Activated CD8-positive, alpha-beta memory T cell treated with anti-CD3 and anti-CD28 coated beads for 1 hour (primary cell): ENCODE measurements at regions not wholly inside any gene's neighbourhood (a gene's known extent, or its start where the extent isn't known, plus 50 kb on each side); places are given as distances from the start of the nearest gene placed in this dataset.
"Not testable (repeated sequence)": the region's sequence is repeated elsewhere in the genome, so short reads cannot be mapped to it uniquely, and the experiment has no call there.

Experiments
- DNase-seq, 2 donors: peaks; one replicate each; pipeline ENCODE4 v3.0.0-alpha.2; 2020; ENCODE audit warnings: low read depth in 1 of 2; ENCODE audit errors: extremely low read depth in 1 of 2

DNA sequence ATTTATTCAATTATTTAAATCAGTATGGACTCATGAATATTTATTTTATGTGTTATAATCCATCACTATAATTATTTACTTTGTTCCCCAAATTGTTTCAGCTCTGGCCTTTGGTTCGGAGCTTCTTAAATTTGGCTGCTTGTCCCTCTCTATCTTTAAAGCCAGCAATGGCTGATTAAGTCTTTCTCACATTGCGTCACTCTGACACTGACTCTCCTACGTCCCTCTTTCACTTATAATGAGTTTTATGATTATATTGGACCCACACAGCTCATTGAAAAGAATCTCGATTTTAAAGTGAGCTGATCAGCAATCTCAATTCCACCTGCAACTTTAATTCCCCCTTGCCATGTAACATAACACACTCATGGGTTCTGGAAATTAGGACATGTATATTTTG lies 185.2 kb upstream of the SLC39A10 start:
- DNase-seq: no peak

DNA sequence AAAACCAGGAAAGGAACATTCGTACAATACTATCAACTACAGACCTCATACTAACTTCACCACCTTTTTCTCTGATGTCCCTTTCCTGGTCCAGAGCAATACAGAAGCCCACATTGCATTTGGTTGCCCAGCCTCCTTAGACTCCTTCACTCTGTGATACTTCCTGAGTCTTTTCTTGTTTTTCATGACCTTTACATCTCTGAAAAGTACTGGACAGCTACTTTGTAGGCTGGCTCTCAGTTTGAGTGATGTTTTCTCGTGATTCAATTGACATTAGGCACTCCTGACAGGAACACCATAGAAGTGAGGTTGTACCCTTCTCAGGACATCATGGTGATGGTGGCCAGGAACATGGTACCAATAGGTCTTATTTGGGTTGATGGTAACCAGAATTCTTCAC lies 185.9 kb upstream of the SLC39A10 start:
- no peak for DNase-seq

DNA sequence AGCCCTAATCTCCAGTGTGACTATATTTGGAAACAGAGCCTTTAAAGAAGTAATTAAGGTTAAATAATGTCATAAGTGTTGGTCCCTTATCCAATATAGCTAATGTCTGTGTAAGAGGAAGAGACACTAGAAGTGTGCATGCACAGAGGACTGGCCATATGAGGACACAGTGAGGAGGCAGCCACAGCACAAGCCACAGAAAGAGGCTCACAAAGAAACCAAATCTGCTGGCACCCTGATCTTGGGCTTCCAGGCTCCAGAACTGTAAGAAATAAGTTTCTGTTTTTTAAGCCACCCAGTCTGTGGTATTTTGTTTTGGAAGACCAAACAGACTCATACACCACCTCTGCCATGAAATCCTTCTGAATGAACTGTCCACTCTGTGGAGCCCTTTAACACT lies 186.4 kb upstream of the SLC39A10 start:
- no peak for DNase-seq

DNA sequence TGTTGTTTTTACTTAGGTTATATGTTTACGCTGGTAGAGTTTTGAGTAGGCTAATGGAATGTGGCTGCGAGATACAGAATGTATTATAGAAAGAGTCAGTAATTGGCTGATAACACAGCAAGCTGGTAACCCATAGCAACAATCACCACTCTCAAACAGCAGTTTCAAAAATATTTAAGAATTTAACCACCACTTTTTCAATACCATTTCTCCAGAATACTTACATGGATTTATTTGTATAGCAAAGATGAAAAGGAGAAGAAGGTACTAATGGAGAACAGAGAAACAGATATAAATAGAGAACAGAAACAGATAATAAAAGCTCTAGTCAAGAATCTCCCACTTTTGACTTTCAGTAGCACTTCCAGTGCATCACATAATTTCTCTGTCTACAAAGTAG lies 188.3 kb upstream of the SLC39A10 start:
- no peak for DNase-seq

DNA sequence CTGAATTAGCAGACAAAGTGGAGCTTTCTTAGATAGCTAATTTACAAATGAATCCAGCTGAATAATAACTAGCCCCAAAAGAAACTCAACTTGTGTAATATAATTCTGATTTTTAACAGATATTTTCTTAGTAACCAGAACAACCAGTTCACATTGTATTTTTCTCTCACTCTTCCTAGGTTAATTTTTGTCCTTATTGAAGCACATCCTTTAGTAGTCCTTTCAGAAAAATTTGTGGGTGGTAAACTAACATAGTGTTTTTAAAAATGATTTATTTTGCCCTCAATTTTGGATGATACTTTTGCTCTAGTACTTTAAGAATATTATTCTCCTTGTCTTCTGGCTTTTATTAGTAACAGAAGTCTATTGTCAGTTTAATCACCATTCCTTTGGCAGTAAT lies 190.6 kb upstream of the SLC39A10 start:
- DNase-seq: no peak

DNA sequence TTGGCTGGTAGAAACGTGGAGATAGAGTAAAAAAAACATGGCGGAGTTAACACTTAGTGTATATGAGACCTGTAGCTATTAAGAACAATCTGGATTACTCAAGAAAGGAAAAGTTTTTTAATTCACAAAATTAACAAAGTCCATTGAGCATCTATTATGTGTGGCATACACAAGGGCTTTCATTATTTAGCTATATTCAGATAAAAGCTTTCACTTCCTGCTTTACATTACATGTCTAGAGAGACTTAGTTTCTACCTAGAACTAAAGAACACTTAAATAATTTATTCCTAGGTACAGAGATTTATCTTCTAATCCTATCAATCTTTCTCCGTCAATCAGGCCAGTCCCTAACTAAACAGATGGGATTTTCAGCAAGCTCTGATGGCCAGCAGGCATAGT lies 196.0 kb upstream of the SLC39A10 start:
- no peak for DNase-seq

DNA sequence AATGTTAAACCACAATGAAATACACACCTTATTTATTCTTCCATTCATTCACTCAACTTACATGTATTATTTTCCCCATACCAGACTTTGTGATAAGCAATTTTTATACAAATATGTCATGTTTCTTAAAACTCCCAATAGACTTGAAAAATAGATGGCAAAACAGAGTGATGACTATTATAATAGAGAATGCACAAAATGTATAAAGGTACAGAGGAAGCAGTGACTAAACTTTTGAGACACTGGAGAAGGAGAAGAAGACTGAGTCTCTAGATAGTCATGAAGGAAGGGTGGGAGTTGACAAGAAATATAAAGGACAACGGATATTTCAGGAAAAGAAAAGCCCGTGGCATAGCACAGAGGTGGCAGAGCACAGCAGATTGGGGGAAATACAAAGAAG lies 198.1 kb upstream of the SLC39A10 start:
- DNase-seq: no peak

DNA sequence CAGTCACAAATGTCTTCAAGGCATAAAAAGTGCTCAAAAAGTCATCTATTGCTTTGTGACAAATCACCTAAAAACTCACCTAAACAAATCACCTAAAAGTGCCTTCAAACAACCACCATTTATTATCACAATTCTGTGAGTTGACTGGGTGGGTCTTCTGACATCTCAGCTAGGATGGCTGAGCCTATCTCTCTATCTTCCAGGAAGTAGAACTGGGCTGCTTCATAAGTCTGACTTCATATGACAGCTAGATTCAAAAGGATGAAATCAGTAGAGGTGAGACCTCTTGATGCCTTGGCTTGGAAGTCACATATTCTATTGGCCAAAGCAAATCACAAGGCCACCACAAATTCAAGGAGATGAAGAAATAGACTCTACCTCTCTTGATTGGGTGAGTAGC lies 199.2 kb upstream of the SLC39A10 start:
- DNase-seq: no peak

DNA sequence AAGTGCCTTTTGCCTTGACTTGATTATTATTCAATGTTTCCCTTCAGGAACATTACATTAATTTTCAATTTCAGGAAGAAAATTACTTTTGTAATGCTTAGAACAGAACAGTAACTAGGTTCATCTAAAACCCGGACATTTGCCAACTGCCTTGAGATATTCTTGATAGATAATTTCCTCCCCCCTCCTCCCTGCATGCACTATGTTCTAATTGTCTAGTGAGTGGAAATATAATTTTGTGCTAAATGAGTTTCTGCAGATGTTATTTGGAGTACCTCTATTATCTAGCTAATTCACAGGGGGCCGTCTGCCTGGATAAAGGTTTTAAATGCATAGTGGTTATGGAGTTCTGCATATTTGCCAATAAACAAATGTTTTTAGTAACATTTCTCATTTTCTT lies 200.3 kb upstream of the SLC39A10 start:
- no peak for DNase-seq

DNA sequence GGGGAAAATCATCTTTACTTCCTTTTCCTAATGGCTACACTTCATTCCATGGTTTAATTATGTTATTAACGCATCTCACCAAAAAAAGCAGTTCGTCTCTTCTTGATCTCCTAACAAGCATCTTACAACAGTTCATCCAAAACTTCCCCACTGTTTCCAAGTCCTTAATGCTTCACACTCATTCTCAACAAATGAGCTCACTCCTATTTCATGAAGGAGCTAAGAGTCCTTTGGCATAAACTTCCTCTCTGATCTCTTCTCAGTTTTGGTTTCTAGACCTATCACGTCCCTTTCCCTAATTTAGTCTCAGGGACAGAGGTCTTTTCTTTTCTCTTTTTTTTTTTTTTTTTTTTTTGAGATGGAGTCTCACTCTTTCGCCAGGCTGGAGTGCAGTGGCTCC lies 205.9 kb upstream of the SLC39A10 start:
- DNase-seq: no peak

DNA sequence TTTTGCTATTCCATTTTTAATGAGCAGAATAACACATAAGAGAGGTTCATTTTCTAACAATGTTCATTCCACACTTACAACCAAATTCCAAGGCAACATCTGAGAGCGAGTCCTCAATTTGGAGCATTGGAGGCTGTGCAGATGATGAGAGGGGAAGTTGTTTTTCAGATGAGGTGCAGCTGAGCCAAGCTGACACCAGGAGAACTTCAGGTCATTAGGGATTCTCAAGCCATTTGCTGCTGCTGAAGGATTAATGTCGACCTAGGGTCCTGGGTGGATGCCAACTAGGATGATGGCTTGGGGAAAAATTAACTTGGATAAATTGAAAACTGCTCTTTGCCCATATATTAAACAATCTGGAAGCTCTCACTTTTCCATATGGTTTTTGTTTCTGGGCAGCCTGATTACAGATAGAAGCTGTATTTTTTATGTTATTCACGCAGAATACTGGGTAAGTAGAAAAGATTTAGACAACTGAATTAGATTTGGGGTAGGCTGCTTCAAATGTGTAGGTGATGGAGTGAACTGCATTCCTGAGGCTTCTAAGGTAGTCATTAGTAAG lies 206.4 kb upstream of the SLC39A10 start:
- DNase-seq: no peak

DNA sequence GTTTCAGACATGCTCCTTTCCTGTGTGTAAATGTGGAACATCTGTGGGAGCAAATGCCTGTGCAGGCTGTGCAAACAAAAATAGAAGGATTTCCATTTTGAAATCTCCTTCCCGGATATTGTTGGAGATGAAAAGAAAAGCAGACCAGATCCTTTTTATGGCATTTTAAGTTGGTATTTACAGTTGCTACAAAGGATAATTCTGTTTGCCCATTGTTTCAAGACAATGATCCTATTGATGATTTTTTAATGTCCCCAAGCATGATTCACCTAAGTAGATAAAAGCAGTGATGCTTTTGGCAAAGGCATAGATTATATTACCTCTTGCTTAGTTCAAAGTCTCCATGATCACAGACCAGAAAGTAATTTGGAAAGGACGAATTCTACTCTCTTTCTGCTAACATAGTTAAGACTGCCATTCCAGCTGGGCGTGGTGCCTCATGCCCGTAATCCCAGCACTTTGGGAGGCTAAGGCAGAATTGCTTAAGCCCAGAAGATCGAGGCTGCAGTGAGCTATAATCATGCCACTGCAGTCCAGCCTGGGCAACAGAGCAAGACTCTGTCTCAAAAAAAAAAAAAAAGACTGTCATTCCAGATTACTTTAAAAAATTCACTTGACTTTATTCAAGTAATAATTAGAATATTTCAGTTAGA lies 209.6 kb upstream of the SLC39A10 start:
- DNase-seq: no peak

DNA sequence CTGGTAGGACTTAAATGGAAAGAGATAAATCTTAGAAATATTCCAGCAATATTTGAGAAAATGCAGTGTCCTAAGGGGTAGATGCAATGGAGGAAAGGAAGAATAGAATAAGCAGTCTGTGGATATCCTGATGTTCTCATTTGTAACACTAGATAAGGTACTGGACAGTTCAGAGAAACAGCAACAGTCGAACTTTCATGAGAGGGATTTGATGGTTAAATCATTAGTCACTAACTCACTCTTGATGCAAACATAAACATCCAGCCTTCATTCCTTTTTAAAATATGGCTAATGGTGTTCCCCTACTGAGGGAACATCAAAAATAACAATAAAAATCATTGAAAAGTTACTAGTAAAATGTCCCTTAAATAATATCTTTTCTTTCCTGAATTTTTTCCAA lies 211.4 kb upstream of the SLC39A10 start:
- no peak for DNase-seq

DNA sequence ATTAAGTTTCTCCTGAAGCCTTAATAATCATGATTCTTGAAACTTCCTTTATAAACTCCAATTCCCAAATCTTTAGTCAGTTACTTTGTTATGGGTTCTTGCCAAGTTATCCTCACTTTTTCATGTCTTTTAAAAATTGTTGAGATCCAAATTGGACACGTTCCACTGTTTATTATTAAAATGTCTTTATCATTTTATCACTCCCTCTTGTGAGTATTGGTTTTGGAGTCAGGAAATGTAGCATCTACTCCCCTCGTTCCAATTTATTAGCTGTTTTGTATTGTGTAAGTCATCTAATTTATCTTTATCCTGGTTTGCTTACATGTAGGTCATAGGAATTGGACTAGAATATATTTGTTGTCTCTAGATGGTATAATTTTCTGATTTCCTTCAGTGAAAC lies 213.1 kb upstream of the SLC39A10 start:
- no peak for DNase-seq

DNA sequence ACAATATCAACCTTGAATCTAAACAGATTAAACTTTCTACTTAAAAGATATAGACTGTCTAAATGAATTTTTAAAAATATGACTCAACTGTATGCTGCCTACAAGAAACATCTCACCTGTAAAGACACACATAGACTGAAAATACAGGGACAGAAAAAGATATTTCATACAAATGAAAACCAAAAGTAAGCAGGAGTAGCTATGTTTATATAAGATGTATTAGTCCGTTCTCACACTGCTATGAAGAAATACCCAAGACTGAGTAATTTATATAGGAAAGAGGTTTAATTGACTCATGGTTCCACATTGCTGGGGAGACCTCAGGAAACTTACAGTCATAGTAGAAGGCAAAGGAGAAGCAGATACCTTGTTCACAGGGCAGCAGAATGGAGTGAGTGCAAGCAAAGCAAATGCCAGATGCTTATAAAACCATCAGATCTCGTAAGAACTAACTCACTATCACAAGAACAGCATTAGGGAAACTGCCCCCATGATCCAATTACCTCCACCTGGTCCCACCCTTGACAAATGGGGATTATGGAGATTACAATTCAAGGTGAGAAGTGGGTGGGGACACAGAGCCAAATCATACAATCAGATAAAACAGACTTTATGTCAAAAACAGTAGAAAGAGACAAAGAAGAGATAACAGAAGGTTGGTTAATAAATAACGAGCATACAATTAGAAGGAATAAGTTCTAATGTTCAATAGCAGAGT lies 214.4 kb upstream of the SLC39A10 start:
- no peak for DNase-seq

DNA sequence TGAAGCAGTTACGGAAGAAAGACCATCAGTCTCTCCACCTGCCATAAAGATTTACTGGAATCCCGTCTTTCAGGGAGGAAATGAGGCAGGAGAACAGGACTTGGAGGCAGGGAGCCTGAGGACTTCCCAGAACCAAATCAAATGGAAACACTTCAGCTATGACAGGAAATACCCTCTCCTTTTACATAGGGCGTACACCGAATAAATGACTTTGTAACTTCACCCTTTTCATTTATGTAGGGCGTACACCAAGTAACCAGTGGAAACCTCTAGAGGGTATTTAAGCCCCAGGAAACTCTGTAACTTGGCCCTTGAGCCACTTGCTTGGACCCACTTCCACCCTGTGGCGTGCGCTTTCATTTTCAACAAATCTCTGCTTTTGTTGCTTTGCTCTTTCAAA lies 218.3 kb upstream of the SLC39A10 start:
- DNase-seq: no peak

DNA sequence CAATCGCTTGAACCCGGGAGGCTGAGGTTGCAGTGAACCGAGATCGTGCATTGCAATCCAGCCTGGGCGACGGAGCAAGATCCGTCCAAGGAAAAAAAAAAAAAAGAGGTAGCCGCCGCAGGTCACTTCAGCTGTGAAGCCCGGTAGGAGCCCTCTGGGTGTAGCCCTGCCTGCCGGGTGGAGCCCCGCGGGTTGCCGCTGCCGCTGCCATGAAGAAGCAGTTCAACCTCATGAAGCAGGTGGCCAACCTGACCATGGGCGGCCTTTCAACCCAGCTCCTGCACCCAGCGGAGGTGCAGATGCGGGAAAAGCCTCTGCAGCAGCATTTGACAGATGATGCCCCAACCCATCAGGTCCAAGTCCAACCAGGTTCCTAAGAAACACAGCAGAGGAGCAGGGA lies 219.5 kb upstream of the SLC39A10 start:
- DNase-seq: no peak

DNA sequence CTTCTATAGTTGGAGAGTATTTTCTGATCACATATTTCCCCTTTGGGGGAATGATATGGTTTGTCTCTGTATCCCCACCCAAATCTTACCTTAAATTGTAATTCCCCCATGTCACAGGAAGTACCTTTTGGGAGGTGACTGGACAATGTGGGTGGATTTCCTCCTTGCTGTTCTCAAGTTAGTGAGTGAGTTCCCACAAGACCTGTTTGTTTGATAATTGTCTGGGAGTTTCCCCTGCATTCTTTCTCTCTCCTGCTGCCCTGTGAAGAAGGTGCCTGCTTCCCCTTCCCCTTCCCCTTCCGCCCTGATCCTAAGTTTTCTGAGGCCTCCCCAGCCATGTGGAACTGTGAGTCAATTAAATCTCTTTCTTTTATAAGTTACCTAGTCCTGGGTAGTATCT lies 222.7 kb upstream of the SLC39A10 start:
- no peak for DNase-seq

DNA sequence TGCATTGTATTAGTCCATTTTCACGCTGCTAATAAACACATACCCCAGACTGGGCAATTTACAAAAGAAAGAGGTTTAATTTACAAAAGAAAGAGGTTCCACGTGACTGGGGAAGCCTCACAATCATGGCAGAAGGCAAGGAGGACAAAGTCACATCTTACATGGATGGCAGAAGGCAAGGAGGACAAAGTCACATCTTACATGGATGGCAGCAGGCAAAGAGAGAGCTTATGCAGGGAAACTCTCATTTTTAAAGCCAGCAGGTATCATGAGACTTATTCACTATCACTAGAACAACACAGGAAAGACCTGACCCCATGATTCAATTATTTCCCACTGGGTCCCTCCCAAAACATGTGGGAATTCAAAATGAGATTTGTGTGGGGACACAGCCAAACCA lies 223.3 kb upstream of the SLC39A10 start:
- DNase-seq: not testable (repeated sequence)

DNA sequence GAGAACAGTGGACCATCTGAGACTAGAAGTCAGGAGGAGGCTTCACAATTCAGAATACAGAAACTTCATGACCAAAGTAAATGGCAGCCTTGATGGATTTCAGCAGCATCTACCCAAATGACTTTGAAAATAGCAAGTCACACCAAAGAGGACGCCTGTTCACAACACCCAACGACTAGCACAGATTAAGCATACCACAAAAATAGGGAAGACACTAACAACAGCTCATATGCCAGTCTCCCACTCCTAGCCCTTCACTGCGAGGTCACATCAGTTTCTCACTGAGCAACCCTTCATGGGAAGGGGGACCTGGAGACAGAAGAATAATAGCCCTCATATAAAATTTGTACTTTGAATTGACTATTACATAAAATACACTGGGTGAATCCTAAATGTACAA lies 228.4 kb upstream of the SLC39A10 start:
- DNase-seq: no peak

DNA sequence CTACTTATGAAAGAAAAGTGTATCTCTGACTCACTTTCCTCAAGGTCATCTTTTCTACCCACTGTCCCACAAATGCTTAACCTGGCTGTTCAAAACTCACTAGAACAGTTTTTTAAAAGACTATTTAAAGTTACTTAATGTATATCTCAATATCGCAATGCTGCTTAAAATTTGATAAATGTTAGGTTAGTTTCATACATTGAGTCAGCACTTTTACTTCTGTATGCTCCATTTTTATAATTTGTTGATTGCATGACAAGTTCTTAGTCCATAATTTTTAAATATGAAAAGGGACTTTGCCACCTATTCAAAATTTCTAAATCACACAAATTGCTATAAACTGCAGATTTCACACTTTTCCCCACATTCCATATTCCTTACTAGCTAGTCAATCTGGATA lies 231.7 kb upstream of the SLC39A10 start:
- DNase-seq: no peak

DNA sequence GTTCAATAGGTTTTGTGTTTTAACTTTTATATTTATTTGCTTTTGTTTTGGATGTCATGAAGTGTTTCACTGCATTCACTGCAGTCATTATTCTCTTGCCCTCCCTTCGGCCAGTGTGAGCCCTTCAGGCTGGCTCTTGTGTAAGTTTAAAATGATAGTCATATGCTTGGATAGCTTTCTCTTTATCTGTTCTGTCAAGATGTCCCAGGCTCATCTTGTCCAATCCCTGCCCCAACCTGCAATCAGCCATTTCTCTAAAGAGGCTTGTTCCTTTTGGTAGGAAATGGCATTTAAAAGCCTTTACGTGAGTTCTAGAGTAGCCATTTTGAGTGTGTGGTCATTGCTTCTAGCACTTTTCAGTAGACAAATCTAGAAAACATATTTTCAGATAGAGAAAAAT lies 238.0 kb upstream of the SLC39A10 start:
- DNase-seq: no peak
